Naive thymus-derived CD4-positive, alpha-beta T cell (primary cell): ENCODE measurements at regions not wholly inside any gene's neighbourhood (a gene's known extent, or its start where the extent isn't known, plus 50 kb on each side); places are given as distances from the start of the nearest gene placed in this dataset.
"Not testable (repeated sequence)": the region's sequence is repeated elsewhere in the genome, so short reads cannot be mapped to it uniquely, and the experiment has no call there.

Source experiments
- ATAC-seq: fragments of 150-1000 bp; cut with Tn5 transposase; 2 replicates; pipeline ENCODE4 v1.10.0; 2021; ENCODE audit warnings: mild to moderate bottlenecking, moderate library complexity
- CTCF ChIA-PET: fragments of 350-600 bp; sonication (Branson Sonifier 250); formaldehyde crosslinking; loops from one replicate; lab custom pipeline; 2021; ENCODE audit warnings: antibody characterized with exemption; lab: Charles Lee
- POLR2A ChIA-PET: fragments of 350-600 bp; sonication (Branson Sonifier 250); formaldehyde crosslinking; loops from one replicate; lab custom pipeline; 2021; ENCODE audit warnings: antibody characterized with exemption, inconsistent platforms; lab: Charles Lee
- DNase-seq, 9 donors: peaks; one replicate each; pipeline versions ENCODE4 v3.0.0 to v3.0.0-alpha.2; 2020 to 2022; ENCODE audit warnings: mixed read lengths in 1 of 9
- H3K27ac ChIP-seq: one replicate; pipeline ENCODE4 v1.7.0; 2013; ENCODE audit warnings: mild to moderate bottlenecking, low read depth, low read length, moderate library complexity
- H3K27me3 ChIP-seq, 2 donors: one replicate each; pipeline ENCODE4 v1.7.0; 2013; ENCODE audit warnings: low read length in 2 of 2, mild to moderate bottlenecking in 2 of 2, moderate library complexity in 2 of 2; ENCODE audit not compliant: control insufficient read depth in 2 of 2, insufficient read depth in 2 of 2
- H3K36me3 ChIP-seq, 3 experiments: 1 replicate in 2 of 3; 2 replicates in 1 of 3; pipeline ENCODE4 v1.7.0; 2013; ENCODE audit warnings: low read length in 3 of 3, mild to moderate bottlenecking in 3 of 3, moderate library complexity in 1 of 3; ENCODE audit not compliant: insufficient read depth in 3 of 3, control insufficient read depth in 2 of 3
- H3K4me1 ChIP-seq, 2 donors: one replicate each; pipeline ENCODE4 v1.7.0; 2013; ENCODE audit warnings: low read length in 2 of 2, mild to moderate bottlenecking in 2 of 2, moderate library complexity in 1 of 2; ENCODE audit not compliant: control insufficient read depth in 2 of 2, insufficient read depth in 2 of 2
- H3K4me3 ChIP-seq: 2 replicates; pipeline ENCODE4 v1.7.0; 2013; ENCODE audit warnings: mild to moderate bottlenecking, low read length
- H3K9me3 ChIP-seq, 3 experiments: 1 replicate in 2 of 3; 2 replicates in 1 of 3; pipeline ENCODE4 v1.7.0; 2013; ENCODE audit warnings: low read length in 3 of 3; ENCODE audit not compliant: control insufficient read depth in 2 of 3
- H3K27ac Mint-ChIP-seq, 9 donors: one replicate each; pipeline ENCODE4 v1.8.0; 2020 to 2022; ENCODE audit warnings: mixed read lengths in 9 of 9, mild to moderate bottlenecking in 8 of 9, moderate library complexity in 5 of 9, inconsistent platforms in 2 of 9
- H3K27me3 Mint-ChIP-seq, 5 donors: one replicate each; pipeline ENCODE4 v1.8.0; 2021 to 2022; ENCODE audit warnings: mixed read lengths in 5 of 5, mild to moderate bottlenecking in 1 of 5
- H3K36me3 Mint-ChIP-seq, 5 donors: one replicate each; pipeline ENCODE4 v1.8.0; 2020 to 2022; ENCODE audit warnings: mixed read lengths in 5 of 5, mild to moderate bottlenecking in 3 of 5, inconsistent platforms in 1 of 5
- H3K4me1 Mint-ChIP-seq, 7 donors: one replicate each; pipeline ENCODE4 v1.8.0; 2020 to 2022; ENCODE audit warnings: mixed read lengths in 7 of 7, mild to moderate bottlenecking in 3 of 7, inconsistent platforms in 1 of 7
- H3K4me3 Mint-ChIP-seq, 10 donors: one replicate each; pipeline ENCODE4 v1.8.0; 2020 to 2022; ENCODE audit warnings: mild to moderate bottlenecking in 10 of 10, mixed read lengths in 10 of 10, moderate library complexity in 6 of 10, inconsistent platforms in 2 of 10
- H3K9me3 Mint-ChIP-seq, 11 donors: one replicate each; pipeline ENCODE4 v1.8.0; 2020 to 2022; ENCODE audit warnings: mixed read lengths in 11 of 11, mild to moderate bottlenecking in 4 of 11, inconsistent platforms in 1 of 11, moderate library complexity in 1 of 11
- intact Hi-C, 2 donors: fragments of 100-400 bp; cut with micrococcal nuclease; formaldehyde crosslinking; loops; one replicate each; pipeline ENCODE4 v1.15.1; 2023

- Histone ChIP-seq H3K4me1 (no peaks in the 10 kb centered on the region), H3K27ac (no peak overlapping the region), H3K27me3 (no peaks in the 10 kb centered on the region), H3K9me3 (no peaks in the 10 kb centered on the region), H3K36me3 (no peaks in the 10 kb centered on the region), H3K4me3 (no peak overlapping the region)
- Mint-ChIP-seq H3K9me3 (peaks cover 0 to 8% (median 0%) of the 10 kb centered on the region in 11 donors), H3K27ac (no peak overlapping the region), H3K36me3 (no peaks in the 10 kb centered on the region), H3K4me1 (no peaks in the 10 kb centered on the region), H3K4me3 (no peak overlapping the region), H3K27me3 (peaks cover 0 to 9% (median 5%) of the 10 kb centered on the region in 5 donors)
- ATAC-seq (no peak), DNase-seq (no peak)
- ChIA-PET POLR2A (no interaction called here), CTCF (no interaction called here)
- intact Hi-C loops: no loop called here
These were observed 63.6 kb upstream of the SH3RF1 start for GRCh38 chr4:169334335-169334734.

DNA sequence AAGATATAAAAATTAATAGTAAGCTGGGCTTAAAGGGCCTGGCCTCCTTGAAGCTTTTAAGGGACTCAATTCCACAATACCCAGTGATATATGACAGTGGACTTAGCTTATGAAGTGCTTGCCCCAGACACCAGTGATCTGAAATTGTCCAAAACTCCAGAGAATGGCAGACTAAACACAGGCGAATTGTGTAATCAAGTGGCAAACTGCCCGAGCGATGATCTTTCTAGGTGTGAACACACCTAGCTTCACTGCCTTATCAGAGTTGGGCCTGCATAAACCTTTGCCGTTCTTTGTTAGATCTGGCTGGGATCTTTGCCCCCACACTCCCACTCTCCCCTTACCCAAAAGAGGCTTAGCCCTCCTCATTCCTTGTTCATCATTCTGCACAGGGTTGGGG is 62.5 kb upstream of the SH3RF1 start:
- POLR2A ChIA-PET: no interaction called here
- H3K27me3 Mint-ChIP-seq: peaks cover 0 to 9% (median 5%) of the 10 kb centered on the region in 5 donors
- Histone ChIP-seq H3K27me3 (no peaks in the 10 kb centered on the region), H3K4me3 (no peak overlapping the region), H3K36me3 (no peaks in the 10 kb centered on the region), H3K4me1 (no peaks in the 10 kb centered on the region), H3K27ac (no peak overlapping the region), H3K9me3 (no peaks in the 10 kb centered on the region)
- no peaks in the 10 kb centered on the region for H3K4me1 Mint-ChIP-seq
- H3K9me3 Mint-ChIP-seq: peaks cover 0 to 4% (median 0%) of the 10 kb centered on the region in 11 donors
- ATAC-seq (no peak), DNase-seq (no peak)
- no peak overlapping the region for H3K27ac Mint-ChIP-seq
- CTCF ChIA-PET: no interaction called here
- no peak overlapping the region for H3K4me3 Mint-ChIP-seq
- intact Hi-C loops: no loop called here
- H3K36me3 Mint-ChIP-seq: no peaks in the 10 kb centered on the region

DNA sequence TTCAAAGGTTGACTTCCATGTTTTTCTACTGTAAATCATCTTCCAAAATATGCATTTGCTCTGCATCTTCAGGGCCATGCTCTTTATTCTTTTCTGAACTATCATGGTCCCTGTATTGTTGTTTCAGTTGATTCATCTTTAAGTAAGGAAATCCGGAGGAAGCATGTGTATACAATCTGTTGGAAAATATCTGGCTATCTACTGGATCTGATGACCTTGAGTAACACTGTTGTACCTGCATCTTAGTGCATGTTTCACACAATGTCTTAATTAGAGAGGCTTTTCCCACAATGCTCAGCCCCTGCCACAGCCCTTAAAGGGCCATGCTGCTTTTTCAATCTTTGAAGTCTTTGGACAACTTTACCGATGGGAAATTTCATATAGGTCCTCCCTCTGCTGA is 61.8 kb upstream of the SH3RF1 start:
- H3K4me3 Mint-ChIP-seq: no peak overlapping the region
- no peaks in the 10 kb centered on the region for H3K4me1 ChIP-seq
- H3K4me1 Mint-ChIP-seq: no peaks in the 10 kb centered on the region
- DNase-seq: no peak
- intact Hi-C loops: no loop called here
- H3K4me3 ChIP-seq: no peak overlapping the region
- H3K27ac ChIP-seq: no peak overlapping the region
- ChIA-PET POLR2A (interaction anchor here (0.7 kb wide), 1 partner anchor 17 kb away, joined by 3 read pairs; no protein-coding TSS in a partner anchor), CTCF (no interaction called here)
- H3K27me3 ChIP-seq: no peaks in the 10 kb centered on the region
- H3K9me3 Mint-ChIP-seq: peaks cover 0 to 4% (median 0%) of the 10 kb centered on the region in 11 donors
- H3K27ac Mint-ChIP-seq: no peak overlapping the region
- H3K36me3 Mint-ChIP-seq: no peaks in the 10 kb centered on the region
- no peak for ATAC-seq
- peaks cover 0 to 9% (median 5%) of the 10 kb centered on the region in 5 donors for H3K27me3 Mint-ChIP-seq
- no peaks in the 10 kb centered on the region for H3K36me3 ChIP-seq
- no peaks in the 10 kb centered on the region for H3K9me3 ChIP-seq

DNA sequence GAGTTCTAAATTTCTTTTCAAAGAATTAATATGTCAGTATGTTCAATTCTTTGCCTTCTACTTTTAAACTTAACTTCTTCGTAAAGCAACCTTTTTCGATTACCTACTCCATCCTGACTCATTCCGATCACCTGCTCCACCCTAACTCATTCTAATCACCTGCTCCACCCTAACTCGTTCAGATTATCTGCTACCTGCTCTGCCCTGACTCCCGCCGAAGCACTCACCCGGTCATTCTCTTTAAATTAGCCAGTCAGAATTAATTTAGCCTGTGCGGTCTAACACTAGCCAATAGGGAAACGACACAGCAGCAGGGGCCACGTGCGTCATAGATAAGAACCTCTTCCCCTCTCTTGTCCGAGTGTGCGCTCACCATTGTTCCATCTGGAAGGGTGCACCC is 60.1 kb upstream of the SH3RF1 start:
- Mint-ChIP-seq H3K4me1 (no peaks in the 10 kb centered on the region), H3K27ac (no peak overlapping the region), H3K27me3 (peaks cover 0 to 9% (median 5%) of the 10 kb centered on the region in 5 donors), H3K36me3 (no peaks in the 10 kb centered on the region), H3K9me3 (peaks cover 0 to 4% (median 0%) of the 10 kb centered on the region in 11 donors), H3K4me3 (no peak overlapping the region)
- POLR2A ChIA-PET: no interaction called here
- Histone ChIP-seq H3K4me3 (no peak overlapping the region), H3K36me3 (no peaks in the 10 kb centered on the region), H3K4me1 (no peaks in the 10 kb centered on the region), H3K27ac (no peak overlapping the region), H3K27me3 (no peaks in the 10 kb centered on the region), H3K9me3 (no peaks in the 10 kb centered on the region)
- ATAC-seq (no peak), DNase-seq (no peak)
- intact Hi-C loops: no loop called here
- CTCF ChIA-PET: no interaction called here

GRCh38 chr4:169330095-169330494 is 59.3 kb upstream of the SH3RF1 start:
- Histone ChIP-seq H3K4me3 (no peak overlapping the region), H3K27ac (no peak overlapping the region), H3K36me3 (no peaks in the 10 kb centered on the region), H3K4me1 (no peaks in the 10 kb centered on the region), H3K9me3 (no peaks in the 10 kb centered on the region), H3K27me3 (no peaks in the 10 kb centered on the region)
- no peaks in the 10 kb centered on the region for H3K4me1 Mint-ChIP-seq
- H3K4me3 Mint-ChIP-seq: no peak overlapping the region
- intact Hi-C loops: no loop called here
- no peak for ATAC-seq
- ChIA-PET CTCF (no interaction called here), POLR2A (no interaction called here)
- H3K27me3 Mint-ChIP-seq: peaks cover 0 to 9% (median 5%) of the 10 kb centered on the region in 5 donors
- no peak overlapping the region for H3K27ac Mint-ChIP-seq
- no peak for DNase-seq
- peaks cover 0 to 4% (median 0%) of the 10 kb centered on the region in 11 donors for H3K9me3 Mint-ChIP-seq
- H3K36me3 Mint-ChIP-seq: no peaks in the 10 kb centered on the region

DNA sequence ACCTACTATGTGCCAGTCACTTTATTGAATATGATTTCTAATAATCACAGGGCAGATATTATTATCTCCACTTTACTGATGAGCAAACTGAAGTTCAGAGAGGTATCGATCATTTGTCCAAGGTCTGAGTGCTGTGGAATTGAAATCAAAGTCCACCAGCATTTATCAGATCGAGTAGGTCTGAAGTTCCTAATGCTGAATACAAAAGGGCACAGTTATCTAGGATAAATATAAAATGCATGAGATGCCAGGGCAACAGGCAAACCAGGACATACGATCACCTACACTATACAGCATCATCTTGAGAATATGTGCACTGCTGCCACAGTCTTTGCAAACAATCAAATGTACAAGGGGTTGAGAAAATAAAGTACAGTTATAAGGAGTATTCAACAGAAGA is 57.2 kb upstream of the SH3RF1 start:
- peaks cover 0 to 9% (median 0%) of the 10 kb centered on the region in 5 donors for H3K27me3 Mint-ChIP-seq
- no peaks in the 10 kb centered on the region for H3K36me3 Mint-ChIP-seq
- DNase-seq (no peak), ATAC-seq (no peak)
- H3K4me3 Mint-ChIP-seq: no peak overlapping the region
- no peak overlapping the region for H3K27ac ChIP-seq
- CTCF ChIA-PET: no interaction called here
- H3K4me1 Mint-ChIP-seq: no peaks in the 10 kb centered on the region
- no peaks in the 10 kb centered on the region for H3K9me3 ChIP-seq
- no peak overlapping the region for H3K27ac Mint-ChIP-seq
- no peaks in the 10 kb centered on the region for H3K4me1 ChIP-seq
- no peaks in the 10 kb centered on the region for H3K36me3 ChIP-seq
- H3K27me3 ChIP-seq: no peaks in the 10 kb centered on the region
- H3K9me3 Mint-ChIP-seq: peaks cover 0 to 7% (median under 1%) of the 10 kb centered on the region in 11 donors
- intact Hi-C loops: no loop called here
- H3K4me3 ChIP-seq: no peak overlapping the region
- POLR2A ChIA-PET: no interaction called here

- DNase-seq, H3K9me3 ChIP-seq, ATAC-seq, H3K4me3 Mint-ChIP-seq, H3K4me3 ChIP-seq, H3K36me3 Mint-ChIP-seq, H3K4me1 ChIP-seq, H3K4me1 Mint-ChIP-seq, H3K36me3 ChIP-seq, H3K27me3 Mint-ChIP-seq, H3K27ac Mint-ChIP-seq, POLR2A ChIA-PET, CTCF ChIA-PET, H3K27me3 ChIP-seq, intact Hi-C loops, H3K27ac ChIP-seq: not testable (repeated sequence)
- H3K9me3 Mint-ChIP-seq: peaks cover 0 to 13% (median 4%) of the 10 kb centered on the region in 11 donors
These were observed 53.2 kb upstream of the SH3RF1 start for GRCh38 chr4:169323925-169324324.
